ENCODE measurements at regions not wholly inside any gene's neighbourhood (a gene's known extent, or its start where the extent isn't known, plus 50 kb on each side); places are given as distances from the start of the nearest gene placed in this dataset.

DNA sequence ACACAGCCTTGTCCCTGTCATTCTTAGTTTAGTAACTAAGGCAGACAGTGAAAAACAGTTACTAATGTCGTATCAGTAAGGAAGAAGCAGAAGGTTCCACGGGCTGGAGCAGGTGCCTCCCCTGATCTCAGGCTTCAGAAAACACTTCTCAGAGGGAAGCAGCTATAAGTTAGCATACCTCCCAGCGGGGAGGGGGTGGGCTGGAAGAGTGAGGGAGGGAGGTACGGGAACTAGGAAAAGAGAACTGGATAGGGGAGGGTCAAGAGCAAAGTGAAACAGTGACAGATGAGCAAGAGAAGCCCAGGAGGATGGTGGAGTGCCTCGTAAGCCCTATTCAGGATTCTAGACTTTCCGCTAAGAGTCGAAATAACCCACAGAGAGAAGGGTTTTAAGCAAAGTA, 186.3 kb upstream of the XYLT1 start:
- TF ChIP-seq POLR2A (IDR thresholded peaks at IDR 0.05; ENCODE audit: low read depth) = no peak
- TF ChIP-seq CTCF (IDR thresholded peaks at IDR 0.05) = no peak
- no peak for TF ChIP-seq EP300 (IDR thresholded peaks at IDR 0.05)
- TF ChIP-seq POLR2AphosphoS5 (IDR thresholded peaks at IDR 0.05) = no peak
